Gastrocnemius medialis (tissue), 4 donors: ENCODE measurements at regions not wholly inside any gene's neighbourhood (a gene's known extent, or its start where the extent isn't known, plus 50 kb on each side); places are given as distances from the start of the nearest gene placed in this dataset.
A peak's percentile ranks its signal among the peaks of the same experiment; 100 is the strongest.

Source experiments
- ATAC-seq, 2 donors: fragments of 150-250 bp; one replicate each; pipeline ENCODE4 v1.9.1; 2016
- DNase-seq, 2 donors: peaks; one replicate each; pipeline ENCODE4 v3.0.0-alpha.2; 2019
- H3K27ac ChIP-seq, 4 donors: fragments of 200-600 bp; sonication (generic); 1 replicate in 1 of 4; 2 replicates in 3 of 4; pipeline ENCODE4 v1.5.1; 2016 to 2018; ENCODE audit warnings: mild to moderate bottlenecking in 2 of 4, moderate library complexity in 1 of 4
- H3K27me3 ChIP-seq, 3 donors: fragments of 200-600 bp; sonication (generic) in 2 of 3; 1 replicate in 1 of 3; 2 replicates in 2 of 3; pipeline versions ENCODE4 v1.5.1 to v1.6.0; 2016 to 2019; ENCODE audit warnings: mild to moderate bottlenecking in 1 of 3, moderate library complexity in 1 of 3
- H3K36me3 ChIP-seq, 2 donors: fragments of 200-600 bp; sonication (generic) in 1 of 2; one replicate each; pipeline ENCODE4 v1.5.1; 2017 to 2018
- H3K4me1 ChIP-seq, 2 donors: fragments of 200-600 bp; sonication (generic) in 1 of 2; one replicate each; pipeline ENCODE4 v1.5.1; 2016 to 2017; ENCODE audit warnings: mild to moderate bottlenecking in 2 of 2
- H3K4me3 ChIP-seq, 4 donors: fragments of 200-600 bp; sonication (generic) in 3 of 4; 1 replicate in 1 of 4; 2 replicates in 3 of 4; pipeline ENCODE4 v1.5.1; 2016 to 2019; ENCODE audit warnings: mild to moderate bottlenecking in 2 of 4
- H3K9me3 ChIP-seq, 3 donors: fragments of 200-600 bp; sonication (generic) in 2 of 3; 1 replicate in 1 of 3; 2 replicates in 2 of 3; pipeline ENCODE4 v1.5.1; 2016 to 2019
- CTCF ChIP-seq, 5 experiments: fragments of 450-650 bp in 3 of 5; fragments of 200-600 bp in 2 of 5; sonication (generic) in 2 of 5; IDR thresholded peaks in 4 of 5; conservative IDR thresholded peaks in 1 of 5; 1 replicate in 4 of 5; 2 replicates in 1 of 5; pipeline ENCODE4 v1.5.1; 2016 to 2019; ENCODE audit warnings: antibody characterized with exemption in 5 of 5, mild to moderate bottlenecking in 3 of 5, moderate library complexity in 3 of 5
- POLR2A ChIP-seq, 2 donors: fragments of 450-650 bp; IDR thresholded peaks; one replicate each; pipeline ENCODE4 v1.6.1; 2017; ENCODE audit warnings: antibody characterized with exemption in 2 of 2, mild to moderate bottlenecking in 2 of 2, moderate library complexity in 2 of 2
- in situ Hi-C, 4 donors: fragments of 200-750 bp; cut with MboI; loops; one replicate each; pipeline versions ENCODE4 v1.15.0 to v1.8.0; 2017; ENCODE audit warnings: low sequenced_read_pairs in 4 of 4
- intact Hi-C: fragments of 100-400 bp; cut with DNase I; formaldehyde crosslinking; loops from one replicate; pipeline ENCODE4 v1.15.1; 2023; ENCODE audit warnings: low total_unique reads

GRCh38 chr5:74042559-74042958 is 416.6 kb downstream of the ARHGEF28 start:
- no peaks in the 10 kb centered on the region for H3K9me3 ChIP-seq
- H3K4me1 ChIP-seq, result no peaks in the 10 kb centered on the region
- intact Hi-C loops, result no loop called here
- H3K4me3 ChIP-seq, result no peak overlapping the region
- DNase-seq, result no peak
- H3K27me3 ChIP-seq, result no peaks in the 10 kb centered on the region
- no peak for TF ChIP-seq CTCF (IDR thresholded peaks at IDR 0.05 in 4 of 5, conservative IDR thresholded peaks at IDR 0.05 in 1 of 5)
- no peak for TF ChIP-seq POLR2A (IDR thresholded peaks at IDR 0.05)
- no peaks in the 10 kb centered on the region for H3K36me3 ChIP-seq
- in situ Hi-C loops, result loop anchor here in 1 of 4 donors (25.0 kb wide), 1 partner anchor 595 kb away; the partner anchor contains the start of gene ENC1
- H3K27ac ChIP-seq, result no peak overlapping the region
- ATAC-seq, result no peak

GRCh38 chr5:74041913-74042312 is 415.9 kb downstream of the ARHGEF28 start:
- Histone ChIP-seq H3K36me3 (no peaks in the 10 kb centered on the region), H3K27me3 (no peaks in the 10 kb centered on the region), H3K27ac (no peak overlapping the region), H3K9me3 (no peaks in the 10 kb centered on the region), H3K4me1 (no peaks in the 10 kb centered on the region), H3K4me3 (no peak overlapping the region)
- intact Hi-C loops, result no loop called here
- ATAC-seq, result no peak
- TF ChIP-seq CTCF (IDR thresholded peaks at IDR 0.05 in 4 of 5, conservative IDR thresholded peaks at IDR 0.05 in 1 of 5), result no peak
- no peak for TF ChIP-seq POLR2A (IDR thresholded peaks at IDR 0.05)
- in situ Hi-C loops, result loop anchor here in 1 of 4 donors (25.0 kb wide), 1 partner anchor 595 kb away; the partner anchor contains the start of gene ENC1
- no peak for DNase-seq

- Histone ChIP-seq H3K27ac (no peak overlapping the region), H3K4me1 (no peaks in the 10 kb centered on the region), H3K27me3 (no peaks in the 10 kb centered on the region), H3K9me3 (no peaks in the 10 kb centered on the region), H3K4me3 (no peak overlapping the region), H3K36me3 (no peaks in the 10 kb centered on the region)
- DNase-seq (no peak), ATAC-seq (no peak)
- in situ Hi-C loops (loop anchor here in 1 of 4 donors (25.0 kb wide), 1 partner anchor 596 kb away; the partner anchor contains the start of gene ENC1), intact Hi-C loops (no loop called here)
- TF ChIP-seq POLR2A (IDR thresholded peaks at IDR 0.05), result no peak
- no peak for TF ChIP-seq CTCF (IDR thresholded peaks at IDR 0.05 in 4 of 5, conservative IDR thresholded peaks at IDR 0.05 in 1 of 5)
Measured at GRCh38 chr5:74040811-74041491, 415.0 kb downstream of the ARHGEF28 start.

- H3K27me3 ChIP-seq, result no peaks in the 10 kb centered on the region
- no peak overlapping the region for H3K27ac ChIP-seq
- no peak for TF ChIP-seq POLR2A (IDR thresholded peaks at IDR 0.05)
- no peak for TF ChIP-seq CTCF (IDR thresholded peaks at IDR 0.05 in 4 of 5, conservative IDR thresholded peaks at IDR 0.05 in 1 of 5)
- peaks cover 0 to 6% of the 10 kb centered on the region in 2 donors for H3K4me1 ChIP-seq
- ATAC-seq, result peak; percentile 44 to 64
- no peaks in the 10 kb centered on the region for H3K36me3 ChIP-seq
- intact Hi-C loops (no loop called here), in situ Hi-C loops (loop anchor here in 1 of 4 donors (25.0 kb wide), 1 partner anchor 597 kb away; the partner anchor contains the start of gene ENC1)
- H3K4me3 ChIP-seq, result no peak overlapping the region
- H3K9me3 ChIP-seq, result no peaks in the 10 kb centered on the region
- peak in 1 of 2 donors; percentile 23 for DNase-seq
Measured at GRCh38 chr5:74040065-74040551, 414.1 kb downstream of the ARHGEF28 start.
